ENCODE measurements at regions not wholly inside any gene's neighbourhood (a gene's known extent, or its start where the extent isn't known, plus 50 kb on each side); places are given as distances from the start of the nearest gene placed in this dataset.
"Not testable (repeated sequence)": the region's sequence is repeated elsewhere in the genome, so short reads cannot be mapped to it uniquely, and the experiment has no call there.

DNA sequence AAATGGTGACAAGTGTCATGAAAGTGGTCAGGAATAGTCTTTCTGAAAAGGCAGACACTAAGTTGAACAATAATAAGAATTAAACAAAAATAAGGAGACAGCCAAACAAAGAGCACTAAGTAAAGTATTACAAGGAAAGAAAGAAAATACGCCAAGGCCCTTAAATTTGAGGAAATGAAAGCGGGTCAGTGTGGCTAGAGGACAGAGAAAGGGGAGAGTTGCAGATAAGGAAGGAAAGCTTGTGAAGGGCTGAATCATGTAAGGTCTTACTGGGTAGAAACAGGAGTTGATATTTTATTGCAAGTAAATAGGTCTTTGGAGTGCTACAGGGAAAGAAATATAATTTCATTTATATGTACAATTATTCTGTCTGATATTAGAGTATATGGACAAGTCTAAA is 732.1 kb downstream of the EPHA7 start:
- no peaks in the 10 kb centered on the region for H3K27me3 ChIP-seq (replicated peaks; ENCODE audit: insufficient read depth)
- no peak for ATAC-seq (ENCODE audit: insufficient number of reproducible peaks, low FRiP score, low read depth)

DNA sequence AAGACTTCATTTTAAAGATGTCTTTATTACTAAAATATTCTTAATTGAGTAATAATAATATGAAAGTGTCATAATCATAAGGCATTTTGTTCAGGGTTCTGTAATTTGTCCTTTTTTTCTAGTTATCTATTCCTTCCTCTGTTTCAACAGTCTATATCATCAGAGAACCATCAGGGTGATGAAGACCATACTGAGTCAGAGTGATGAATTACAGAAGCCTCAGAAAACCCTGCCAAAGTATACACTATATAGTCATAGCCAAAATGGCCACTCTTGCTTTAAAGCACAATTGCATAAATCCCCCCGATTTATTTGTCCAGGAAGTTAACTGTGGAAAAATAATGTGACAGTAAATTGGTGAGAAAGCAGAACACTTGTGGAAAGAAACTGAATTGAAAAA is 735.0 kb downstream of the EPHA7 start:
- H3K9me3 ChIP-seq, result no peaks in the 10 kb centered on the region
- H3K27ac ChIP-seq, result no peak overlapping the region
- no peaks in the 10 kb centered on the region for H3K4me1 ChIP-seq (ENCODE audit: control insufficient read depth in 1 of 2, low read depth in 2 of 2)
- TF ChIP-seq, protein P1, sequence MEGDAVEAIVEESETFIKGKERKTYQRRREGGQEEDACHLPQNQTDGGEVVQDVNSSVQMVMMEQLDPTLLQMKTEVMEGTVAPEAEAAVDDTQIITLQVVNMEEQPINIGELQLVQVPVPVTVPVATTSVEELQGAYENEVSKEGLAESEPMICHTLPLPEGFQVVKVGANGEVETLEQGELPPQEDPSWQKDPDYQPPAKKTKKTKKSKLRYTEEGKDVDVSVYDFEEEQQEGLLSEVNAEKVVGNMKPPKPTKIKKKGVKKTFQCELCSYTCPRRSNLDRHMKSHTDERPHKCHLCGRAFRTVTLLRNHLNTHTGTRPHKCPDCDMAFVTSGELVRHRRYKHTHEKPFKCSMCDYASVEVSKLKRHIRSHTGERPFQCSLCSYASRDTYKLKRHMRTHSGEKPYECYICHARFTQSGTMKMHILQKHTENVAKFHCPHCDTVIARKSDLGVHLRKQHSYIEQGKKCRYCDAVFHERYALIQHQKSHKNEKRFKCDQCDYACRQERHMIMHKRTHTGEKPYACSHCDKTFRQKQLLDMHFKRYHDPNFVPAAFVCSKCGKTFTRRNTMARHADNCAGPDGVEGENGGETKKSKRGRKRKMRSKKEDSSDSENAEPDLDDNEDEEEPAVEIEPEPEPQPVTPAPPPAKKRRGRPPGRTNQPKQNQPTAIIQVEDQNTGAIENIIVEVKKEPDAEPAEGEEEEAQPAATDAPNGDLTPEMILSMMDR (IDR thresholded peaks at IDR 0.05), result no peak
- H3K36me3 ChIP-seq, result no peaks in the 10 kb centered on the region
- no peak overlapping the region for H3K4me3 ChIP-seq
- no peak for DNase-seq (ENCODE audit: low spot score)
- no peaks in the 10 kb centered on the region for H3K27me3 ChIP-seq (replicated peaks; ENCODE audit: insufficient read depth)
- ATAC-seq (ENCODE audit: insufficient number of reproducible peaks, low FRiP score, low read depth), result no peak

More for the DNA sequence above, 732.1 kb downstream of the EPHA7 start:
- Histone ChIP-seq H3K4me3 (no peak overlapping the region), H3K4me1 (ENCODE audit: control insufficient read depth in 1 of 2, low read depth in 2 of 2) (no peaks in the 10 kb centered on the region), H3K36me3 (no peaks in the 10 kb centered on the region), H3K27ac (no peak overlapping the region), H3K9me3 (no peaks in the 10 kb centered on the region)
- DNase-seq (ENCODE audit: low spot score), result no peak
- TF ChIP-seq, protein P1 (IDR thresholded peaks at IDR 0.05), result no peak

DNA sequence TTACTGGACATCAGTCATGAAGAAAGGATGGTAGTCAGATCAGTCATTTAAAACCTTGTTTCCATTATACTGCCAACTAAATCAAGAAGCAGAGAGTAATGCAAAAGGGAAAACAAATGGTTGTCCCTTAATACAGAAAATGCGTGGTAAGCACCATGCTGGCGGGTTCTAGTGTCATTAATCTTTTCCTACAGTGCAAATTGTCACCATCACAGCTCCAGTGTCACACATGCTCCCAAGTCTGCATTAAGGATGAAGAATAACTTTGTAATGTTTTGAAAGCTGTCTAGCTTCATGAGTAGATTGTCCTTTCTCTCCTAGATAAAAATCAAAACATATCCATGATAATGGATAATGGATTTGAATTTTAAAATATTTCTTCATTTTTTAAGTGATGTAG is 735.6 kb downstream of the EPHA7 start:
- no peaks in the 10 kb centered on the region for H3K36me3 ChIP-seq
- no peak for ATAC-seq (ENCODE audit: insufficient number of reproducible peaks, low FRiP score, low read depth)
- H3K4me3 ChIP-seq, result no peak overlapping the region
- H3K9me3 ChIP-seq, result no peaks in the 10 kb centered on the region
- DNase-seq (ENCODE audit: low spot score), result no peak
- H3K4me1 ChIP-seq (ENCODE audit: control insufficient read depth in 1 of 2, low read depth in 2 of 2), result no peaks in the 10 kb centered on the region
- H3K27me3 ChIP-seq (replicated peaks; ENCODE audit: insufficient read depth), result no peaks in the 10 kb centered on the region
- TF ChIP-seq, protein P1 (IDR thresholded peaks at IDR 0.05), result no peak
- no peak overlapping the region for H3K27ac ChIP-seq

DNA sequence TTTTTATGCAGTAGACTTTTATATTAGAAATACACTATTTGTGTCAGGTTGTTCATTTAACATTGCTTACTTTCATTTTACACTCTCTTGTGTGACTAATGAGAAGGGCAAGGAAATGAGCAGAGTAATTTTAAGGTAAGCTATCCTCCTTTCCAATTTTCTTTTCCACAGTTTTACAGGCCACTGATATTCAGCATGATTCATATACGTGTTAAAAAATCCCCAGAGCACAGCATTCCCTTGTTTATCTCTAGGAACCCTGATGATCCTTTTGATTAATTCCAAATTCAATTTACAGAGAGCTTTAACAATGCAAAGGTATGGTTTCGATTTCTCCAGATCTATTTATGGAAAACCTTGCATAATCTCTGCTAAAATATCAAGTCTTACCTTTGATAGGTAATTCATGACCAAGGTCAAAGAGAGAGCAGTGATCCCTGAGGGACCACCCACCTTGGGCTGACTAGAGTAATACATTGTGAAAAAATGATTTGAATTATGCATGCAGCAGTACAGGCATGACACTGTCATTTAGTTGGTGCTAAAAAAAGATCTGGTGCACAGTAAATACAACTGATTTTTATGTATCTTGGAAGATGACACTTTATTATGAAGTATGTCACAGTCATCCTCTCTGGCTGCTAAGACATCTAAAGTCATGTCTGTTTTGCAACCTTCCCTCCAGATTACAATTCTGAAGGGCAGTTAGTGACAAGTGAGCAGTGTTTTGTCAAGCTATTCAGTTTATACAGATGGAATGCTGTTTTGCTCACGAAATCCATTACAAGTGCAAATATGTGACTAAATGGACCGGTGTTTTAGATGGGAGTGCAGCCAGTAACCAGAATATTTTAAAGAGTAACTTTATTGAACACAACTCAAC is 736.6 kb downstream of the EPHA7 start:
- TF ChIP-seq, protein P1 (IDR thresholded peaks at IDR 0.05), result no peak
- Histone ChIP-seq H3K27ac (no peak overlapping the region), H3K36me3 (no peaks in the 10 kb centered on the region), H3K9me3 (no peaks in the 10 kb centered on the region), H3K4me1 (ENCODE audit: control insufficient read depth in 1 of 2, low read depth in 2 of 2) (no peaks in the 10 kb centered on the region), H3K4me3 (no peak overlapping the region), H3K27me3 (replicated peaks; ENCODE audit: insufficient read depth) (no peaks in the 10 kb centered on the region)
- DNase-seq (ENCODE audit: low spot score) (no peak), ATAC-seq (ENCODE audit: insufficient number of reproducible peaks, low FRiP score, low read depth) (no peak)

DNA sequence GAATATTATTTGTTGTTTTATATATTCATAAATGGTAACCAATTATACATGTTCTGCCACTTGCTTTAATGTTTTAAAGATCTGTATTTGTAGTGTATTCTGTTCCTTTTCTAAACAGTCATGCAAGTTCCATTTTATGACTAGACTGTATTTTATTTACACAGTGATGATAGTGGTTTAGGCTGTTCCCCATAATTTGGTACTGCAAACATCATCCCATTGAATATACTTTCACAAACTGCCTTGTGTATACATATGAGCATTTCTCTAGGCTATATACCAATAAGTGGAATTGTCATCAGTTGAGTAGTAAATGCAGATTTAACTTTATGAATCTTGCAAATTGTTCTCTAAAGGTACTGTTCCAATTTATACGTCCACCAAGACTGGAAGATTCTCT is 738.0 kb downstream of the EPHA7 start:
- Histone ChIP-seq H3K9me3 (no peaks in the 10 kb centered on the region), H3K27ac (no peak overlapping the region), H3K4me1 (ENCODE audit: control insufficient read depth in 1 of 2, low read depth in 2 of 2) (no peaks in the 10 kb centered on the region), H3K36me3 (no peaks in the 10 kb centered on the region), H3K4me3 (no peak overlapping the region), H3K27me3 (replicated peaks; ENCODE audit: insufficient read depth) (no peaks in the 10 kb centered on the region)
- TF ChIP-seq, protein P1 (IDR thresholded peaks at IDR 0.05), result no peak
- DNase-seq (ENCODE audit: low spot score) (no peak), ATAC-seq (ENCODE audit: insufficient number of reproducible peaks, low FRiP score, low read depth) (no peak)

DNA sequence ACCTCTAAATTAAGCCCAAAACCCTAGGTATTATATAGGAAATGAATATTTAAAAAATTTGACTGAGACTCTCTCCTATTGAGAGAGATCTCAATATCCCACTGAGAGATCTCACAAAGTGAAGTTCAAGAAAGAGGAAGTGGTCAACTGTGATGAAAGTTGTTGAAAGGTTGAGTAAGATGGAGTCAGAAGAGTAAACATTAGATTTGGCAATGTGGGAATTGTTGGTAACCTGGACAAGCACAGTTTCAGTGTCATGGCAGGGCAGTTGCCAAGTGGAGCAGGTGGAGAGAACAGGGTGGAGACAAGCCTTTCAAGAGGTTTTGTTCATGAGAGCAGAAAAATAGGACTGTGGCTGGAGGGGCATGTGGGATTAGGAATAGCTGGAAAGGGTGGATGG is 747.9 kb downstream of the EPHA7 start:
- H3K36me3 ChIP-seq; H3K4me1 ChIP-seq (ENCODE audit: control insufficient read depth in 1 of 2, low read depth in 2 of 2); H3K4me3 ChIP-seq; DNase-seq (ENCODE audit: low spot score); H3K9me3 ChIP-seq; H3K27ac ChIP-seq; H3K27me3 ChIP-seq (replicated peaks; ENCODE audit: insufficient read depth); ATAC-seq (ENCODE audit: insufficient number of reproducible peaks, low FRiP score, low read depth): not testable (repeated sequence)

All from thoracic aorta (tissue), 2 donors.